LNCaP clone FGC (cell line): ENCODE measurements at regions not wholly inside any gene's neighbourhood (a gene's known extent, or its start where the extent isn't known, plus 50 kb on each side); places are given as distances from the start of the nearest gene placed in this dataset.

Experiments used
- DNase-seq: peaks from one replicate; pipeline ENCODE4 v3.0.0-alpha.2; 2011; ENCODE audit warnings: low read depth
- H3K4me3 ChIP-seq: 2 replicates; pipeline ENCODE4 v1.5.1; 2011; ENCODE audit warnings: mild to moderate bottlenecking, low read depth, low read length, control low read depth
- CTCF ChIP-seq: IDR thresholded peaks from 2 replicates; pipeline ENCODE4 v1.5.1; 2012; ENCODE audit warnings: mild to moderate bottlenecking; ENCODE audit not compliant: control insufficient read depth, insufficient read depth; ENCODE audit errors: extremely low read depth

GRCh38 chr7:51774178-51774577 lies 457.6 kb upstream of the COBL start:
- H3K4me3 ChIP-seq, result no peak overlapping the region
- no peak for DNase-seq

GRCh38 chr7:51772190-51772589 lies 455.6 kb upstream of the COBL start:
- no peak overlapping the region for H3K4me3 ChIP-seq
- TF ChIP-seq CTCF, result no peak
- DNase-seq, result no peak

More at GRCh38 chr7:51774178-51774577, 457.6 kb upstream of the COBL start:
- TF ChIP-seq CTCF, result no peak

GRCh38 chr7:51764976-51765375 lies 448.4 kb upstream of the COBL start:
- no peak for TF ChIP-seq CTCF
- H3K4me3 ChIP-seq, result no peak overlapping the region
- no peak for DNase-seq

GRCh38 chr7:51759985-51760384 lies 443.4 kb upstream of the COBL start:
- H3K4me3 ChIP-seq, result no peak overlapping the region
- no peak for DNase-seq
- TF ChIP-seq CTCF, result no peak

- DNase-seq, result no peak
- TF ChIP-seq CTCF, result no peak
- H3K4me3 ChIP-seq, result no peak overlapping the region
These were observed 441.4 kb upstream of the COBL start for GRCh38 chr7:51757960-51758359.

- H3K4me3 ChIP-seq, result no peak overlapping the region
- TF ChIP-seq CTCF, result peak; percentile 68
- DNase-seq, result peak; percentile 17
These were observed 416.3 kb upstream of the COBL start for GRCh38 chr7:51732951-51733350.

GRCh38 chr7:51732116-51732515 lies 415.5 kb upstream of the COBL start:
- no peak for DNase-seq
- H3K4me3 ChIP-seq, result no peak overlapping the region
- TF ChIP-seq CTCF, result no peak
